ENCODE measurements at regions not wholly inside any gene's neighbourhood (a gene's known extent, or its start where the extent isn't known, plus 50 kb on each side); places are given as distances from the start of the nearest gene placed in this dataset.
"Not testable (repeated sequence)": the region's sequence is repeated elsewhere in the genome, so short reads cannot be mapped to it uniquely, and the experiment has no call there.

GRCh38 chr6:167229586-167229985 lies 61.5 kb upstream of the UNC93A start:
- no peak for DNase-seq (ENCODE audit: low spot score)

GRCh38 chr6:167230288-167230687 lies 60.8 kb upstream of the UNC93A start:
- DNase-seq (ENCODE audit: low spot score): no peak

GRCh38 chr6:167232356-167232755 lies 58.8 kb upstream of the UNC93A start:
- DNase-seq (ENCODE audit: low spot score): no peak

- DNase-seq (ENCODE audit: low spot score): no peak
Measured at GRCh38 chr6:167233490-167233889, 57.6 kb upstream of the UNC93A start.

GRCh38 chr6:167234576-167234975 lies 56.5 kb upstream of the UNC93A start:
- not testable (repeated sequence) for DNase-seq (ENCODE audit: low spot score)

- no peak for DNase-seq (ENCODE audit: low spot score)
Measured at GRCh38 chr6:167235005-167235404, 56.1 kb upstream of the UNC93A start.

GRCh38 chr6:167235421-167236238 lies 55.5 kb upstream of the UNC93A start:
- no peak for DNase-seq (ENCODE audit: low spot score)

GRCh38 chr6:167236239-167236571 lies 54.9 kb upstream of the UNC93A start:
- DNase-seq (ENCODE audit: low spot score): no peak

GRCh38 chr6:167237438-167238145 lies 53.5 kb upstream of the UNC93A start:
- DNase-seq (ENCODE audit: low spot score): no peak

- DNase-seq (ENCODE audit: low spot score): no peak
Measured at GRCh38 chr6:167238146-167238693, 52.9 kb upstream of the UNC93A start.

- no peak for DNase-seq (ENCODE audit: low spot score)
Measured at GRCh38 chr6:167238694-167239467, 52.2 kb upstream of the UNC93A start.

- not testable (repeated sequence) for DNase-seq (ENCODE audit: low spot score)
Measured at GRCh38 chr6:167239470-167239869, 51.6 kb upstream of the UNC93A start.

- no peak for DNase-seq (ENCODE audit: low spot score)
Measured at GRCh38 chr6:167240034-167240541, 51.0 kb upstream of the UNC93A start.
